GM19099 (cell line): ENCODE measurements at regions not wholly inside any gene's neighbourhood (a gene's known extent, or its start where the extent isn't known, plus 50 kb on each side); places are given as distances from the start of the nearest gene placed in this dataset.

Experiments used
- POLR2A ChIP-seq: IDR thresholded peaks from 3 replicates; pipeline ENCODE4 v1.6.1; 2011; ENCODE audit warnings: low read depth; ENCODE audit not compliant: insufficient read length; ENCODE audit errors: extremely low read depth

DNA sequence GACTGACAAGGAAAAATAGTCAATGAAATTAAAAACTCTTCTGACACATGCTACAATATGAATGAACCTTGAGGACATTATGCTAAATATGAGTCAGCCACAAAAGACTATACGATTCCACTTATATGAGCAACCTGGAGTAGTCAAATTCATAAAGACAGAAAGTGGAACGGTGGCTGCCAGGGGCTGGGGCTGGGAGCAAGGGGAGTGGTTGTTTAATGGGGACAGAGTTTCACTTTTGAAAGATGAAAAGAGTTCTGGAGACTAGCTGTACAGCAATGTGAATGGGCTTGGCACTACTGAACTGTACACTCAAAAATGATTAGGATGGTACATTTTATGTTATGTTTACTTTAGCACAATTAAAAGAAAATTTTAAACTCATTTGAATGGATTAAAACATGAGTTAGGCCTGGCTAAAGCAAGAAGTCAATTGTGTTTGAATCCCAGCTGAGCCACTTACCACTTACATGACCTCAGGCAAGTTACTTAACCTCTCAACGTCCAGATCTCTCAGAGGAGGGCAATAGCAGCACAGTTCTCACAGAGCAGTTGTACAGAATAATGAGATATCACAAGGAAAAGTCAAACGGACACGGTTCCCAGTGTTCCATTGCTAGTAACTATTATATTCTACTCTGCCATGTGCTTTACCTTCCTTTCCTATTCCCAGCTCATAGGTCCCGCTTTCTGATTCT, 102.5 kb downstream of the SPTSSA start:
- TF ChIP-seq POLR2A: no peak

DNA sequence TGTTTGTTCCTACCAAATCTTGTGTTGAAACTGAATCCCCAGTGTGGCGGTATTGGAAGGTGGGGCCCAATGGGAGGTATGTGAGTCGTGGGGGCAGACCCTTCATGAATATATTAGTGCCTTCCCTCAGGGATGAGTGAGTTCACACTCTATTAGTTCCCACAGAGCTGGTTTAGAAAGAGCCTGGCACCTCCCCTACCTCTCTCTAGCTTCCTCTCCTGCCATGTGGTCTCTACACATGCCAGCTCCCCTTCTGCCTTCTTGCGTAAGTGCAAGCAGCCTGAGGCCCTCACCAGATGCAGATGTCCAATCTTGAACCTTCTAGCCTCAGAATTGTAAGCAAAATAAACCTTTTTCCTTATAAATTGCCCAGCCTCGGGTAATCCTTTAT, 105.8 kb downstream of the SPTSSA start:
- TF ChIP-seq POLR2A: no peak

DNA sequence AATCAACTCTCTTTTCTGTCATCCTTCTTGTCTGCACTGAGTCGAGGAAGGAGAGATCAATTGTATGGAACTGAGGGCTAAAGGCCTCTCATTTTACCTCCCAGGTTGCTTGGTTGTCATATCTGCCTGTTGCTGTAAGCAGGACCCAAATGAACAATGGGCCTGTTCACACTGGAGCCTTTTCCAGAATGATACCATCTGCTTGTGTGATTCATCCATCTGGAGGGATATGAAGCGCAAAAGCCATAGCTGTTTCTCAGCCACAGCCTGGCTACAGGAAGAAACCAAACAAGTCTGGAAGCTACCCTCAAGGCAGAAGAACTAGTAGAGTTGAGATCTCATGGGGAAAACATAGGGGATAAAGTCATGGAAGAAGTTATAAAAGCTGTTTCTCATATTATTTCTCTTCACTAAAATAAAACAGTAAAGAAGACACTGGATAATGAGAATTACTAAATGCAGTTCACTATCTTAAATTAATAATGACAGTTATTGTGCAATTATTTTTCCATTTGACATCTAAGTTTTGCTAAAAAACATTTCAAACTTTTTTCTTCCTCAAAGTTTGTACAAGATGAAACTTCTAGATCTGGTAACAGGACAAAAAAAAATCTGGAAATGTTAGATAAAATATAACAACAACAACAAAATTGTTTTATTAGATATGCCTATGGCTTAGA, 106.3 kb downstream of the SPTSSA start:
- TF ChIP-seq POLR2A: no peak

DNA sequence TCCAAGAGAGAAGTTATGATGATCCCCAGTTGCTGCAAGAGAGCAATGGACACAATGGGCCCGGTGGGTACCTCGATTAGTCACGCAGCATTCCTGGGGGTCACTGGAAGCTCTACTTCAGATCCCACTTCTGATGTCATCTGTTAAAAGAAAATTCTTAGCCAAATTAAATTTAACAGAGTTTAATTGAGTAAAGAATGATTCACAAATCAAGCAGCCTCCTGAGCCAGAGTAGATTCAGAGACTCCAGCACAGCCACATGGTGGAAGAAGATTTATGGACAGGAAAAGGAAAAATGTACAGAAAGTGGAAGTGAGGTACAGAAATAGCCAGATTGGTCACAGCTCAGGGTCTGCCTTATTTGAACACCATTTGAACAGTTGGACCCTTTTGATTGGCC, 107.5 kb downstream of the SPTSSA start:
- no peak for TF ChIP-seq POLR2A

DNA sequence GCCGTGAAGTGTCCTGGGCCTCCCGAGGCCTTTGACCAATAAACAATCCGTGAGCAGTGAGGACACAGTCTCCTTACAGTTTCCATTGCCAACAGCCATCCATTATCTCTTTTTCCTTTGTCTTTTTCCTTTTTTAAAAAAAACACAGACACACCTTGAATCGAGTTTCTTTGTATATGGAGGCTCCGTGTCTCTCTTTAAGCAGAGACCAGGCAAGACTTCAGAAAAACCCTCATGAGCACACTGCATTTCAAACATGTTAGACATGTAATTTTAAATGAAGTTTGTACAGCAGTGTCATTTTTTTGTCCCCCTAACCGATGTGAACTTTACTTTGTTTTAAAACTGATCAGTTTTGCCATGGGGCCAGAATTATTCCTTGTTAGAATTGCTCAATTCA, 111.1 kb downstream of the SPTSSA start:
- TF ChIP-seq POLR2A: no peak

DNA sequence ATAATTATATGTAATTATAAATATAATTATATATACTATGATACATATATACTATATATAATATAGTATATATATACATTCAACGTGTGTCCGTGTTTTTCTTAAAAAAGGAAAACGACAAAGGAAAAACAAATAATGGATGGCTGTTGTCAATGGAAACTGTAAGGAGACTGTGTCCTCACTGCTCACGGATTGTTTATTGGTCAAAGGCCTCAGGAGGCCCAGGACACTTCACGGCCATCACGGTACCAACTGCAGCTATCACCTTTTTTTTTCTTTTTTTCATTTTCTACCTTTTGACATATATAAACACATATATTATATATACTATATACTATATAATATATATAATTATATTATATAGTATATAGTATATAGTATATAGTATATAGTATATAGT, 113.4 kb downstream of the SPTSSA start:
- no peak for TF ChIP-seq POLR2A

DNA sequence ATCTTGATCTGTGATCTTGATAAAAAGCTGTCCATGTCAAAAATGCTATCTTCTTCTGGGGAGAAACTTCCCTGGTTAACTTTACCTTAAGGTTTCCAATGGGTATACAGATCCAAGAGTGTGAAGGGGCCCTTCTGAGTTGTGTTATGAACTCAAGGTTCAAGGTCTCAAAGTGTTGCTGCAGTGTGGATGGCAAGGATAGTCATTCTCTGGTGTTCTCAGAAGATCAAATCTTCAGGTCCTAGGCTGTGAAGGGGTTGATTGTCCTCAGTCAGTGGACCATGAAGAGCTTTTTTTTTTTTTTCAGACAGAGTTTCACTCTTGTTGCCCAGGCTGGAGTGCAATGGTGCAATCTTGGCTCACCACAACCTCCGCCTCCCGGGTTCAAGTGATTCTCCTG, 114.4 kb downstream of the SPTSSA start:
- no peak for TF ChIP-seq POLR2A

DNA sequence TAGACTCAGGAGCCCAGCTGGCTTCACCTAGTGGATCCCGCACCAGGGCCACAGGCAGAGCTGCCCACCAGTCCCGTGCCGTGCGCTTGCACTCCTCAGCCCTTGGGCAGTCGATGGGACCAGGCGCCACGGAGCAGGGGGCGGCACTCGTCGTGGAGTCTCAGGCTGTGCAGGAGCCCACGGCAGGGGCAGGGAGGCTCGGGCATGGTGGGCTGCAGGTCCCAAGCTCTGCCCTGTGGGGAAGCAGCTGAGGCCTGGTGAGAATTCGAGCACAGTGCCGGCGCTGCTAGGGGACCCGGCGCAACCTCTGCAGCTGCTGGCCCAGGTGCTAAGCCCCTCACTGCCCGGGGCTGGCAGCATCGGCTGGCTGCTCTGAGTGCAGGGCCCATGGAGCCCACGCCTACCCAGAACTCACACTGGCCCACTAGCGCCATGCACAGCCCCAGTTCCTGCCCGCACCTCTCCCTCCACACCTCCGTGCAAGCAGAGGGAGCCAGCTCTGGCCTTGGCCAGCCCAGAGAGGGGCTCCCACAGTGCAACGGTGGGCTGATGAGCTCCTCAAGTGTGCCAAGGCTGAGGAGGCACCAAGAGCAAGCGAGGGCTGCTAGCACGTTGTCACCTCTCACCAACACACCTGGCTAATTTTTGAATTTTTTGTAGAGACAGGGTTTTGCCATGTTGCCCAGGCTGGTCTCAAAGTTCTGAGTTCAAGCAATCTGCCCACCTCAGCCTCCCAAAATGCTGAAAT, 116.1 kb downstream of the SPTSSA start:
- TF ChIP-seq POLR2A: no peak

DNA sequence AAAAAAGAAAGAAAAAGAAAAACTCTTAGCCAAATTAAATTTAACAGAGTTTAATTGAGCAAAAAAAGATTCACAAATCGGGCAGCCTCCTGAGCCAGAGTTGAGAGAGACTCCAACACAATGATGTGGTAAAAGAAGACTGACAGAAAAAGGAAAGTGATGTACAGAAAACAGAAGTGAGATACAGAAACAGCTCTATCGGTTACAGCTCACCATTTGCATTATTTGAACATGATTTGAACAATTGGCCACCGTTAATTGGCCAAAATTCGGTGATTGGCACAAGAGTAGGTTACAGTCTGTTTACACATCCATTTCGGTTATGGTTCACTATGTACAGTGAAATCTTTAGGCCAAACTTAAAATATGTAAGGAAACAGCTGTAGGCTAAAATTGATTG, 117.7 kb downstream of the SPTSSA start:
- no peak for TF ChIP-seq POLR2A

DNA sequence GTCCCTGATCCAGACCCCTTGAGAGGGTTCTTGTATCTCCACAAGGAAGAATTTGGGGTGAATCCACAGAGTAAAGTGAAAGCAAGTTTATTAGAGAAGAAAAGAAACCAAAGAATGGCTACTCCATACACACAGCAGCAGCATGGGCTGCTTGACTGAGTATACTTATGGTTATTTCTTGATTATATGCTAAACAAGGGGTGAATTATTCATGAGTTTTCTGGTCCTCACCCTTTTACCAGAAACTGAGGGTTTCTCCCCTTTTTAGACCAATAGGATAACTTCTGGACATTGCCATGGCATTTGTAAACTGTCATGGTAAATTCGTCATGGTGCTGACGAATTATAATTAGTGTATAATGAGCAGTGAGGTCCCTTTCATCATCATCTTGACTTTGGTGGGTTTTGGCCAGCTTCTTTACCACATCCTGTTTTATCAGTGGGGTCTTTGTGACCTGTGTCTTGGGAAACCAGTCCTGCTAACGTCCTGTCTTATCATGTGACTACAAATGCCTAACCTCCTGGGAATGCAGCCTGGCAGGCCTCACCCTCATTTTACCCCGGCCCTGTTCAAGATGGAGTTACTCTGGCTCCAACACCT, 121.9 kb downstream of the SPTSSA start:
- no peak for TF ChIP-seq POLR2A

DNA sequence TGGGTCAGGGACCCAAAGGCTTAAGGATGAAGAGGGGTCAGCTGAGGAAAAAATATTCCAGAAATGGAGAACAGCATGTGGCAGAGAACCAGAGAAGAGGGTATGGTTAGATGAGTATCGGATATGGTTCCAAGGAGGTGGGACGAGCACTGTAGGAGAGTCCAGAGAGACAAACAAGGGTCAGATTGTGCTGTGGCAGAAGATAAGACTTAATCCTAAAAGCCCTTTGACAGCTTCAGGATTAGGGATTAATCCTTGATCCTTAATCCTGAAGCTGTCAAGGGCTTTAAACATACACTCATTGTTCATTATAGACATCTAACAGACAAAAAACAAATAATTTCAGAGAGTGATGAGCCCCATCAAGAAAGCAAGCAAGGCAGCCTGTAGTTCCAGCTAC, 124.0 kb downstream of the SPTSSA start:
- TF ChIP-seq POLR2A: no peak

DNA sequence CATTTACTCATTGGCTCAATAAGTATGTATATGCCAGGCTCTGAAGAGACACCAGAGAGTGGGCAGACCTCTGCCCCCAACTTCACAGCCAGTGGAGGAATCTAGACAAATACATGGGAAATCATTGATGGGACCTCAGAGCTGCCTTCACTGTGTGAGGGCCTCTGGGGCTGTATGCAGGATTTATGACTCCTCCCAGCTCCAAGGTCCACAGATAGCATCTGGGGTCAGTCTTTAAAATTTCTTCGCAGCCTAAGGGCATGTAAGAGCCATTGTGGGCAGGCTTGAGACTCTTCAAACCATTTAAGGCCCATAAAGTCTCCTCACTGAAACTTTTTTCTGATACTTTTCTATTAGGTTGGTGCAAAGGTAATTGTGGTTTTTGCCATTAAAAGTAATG, 125.5 kb downstream of the SPTSSA start:
- no peak for TF ChIP-seq POLR2A

DNA sequence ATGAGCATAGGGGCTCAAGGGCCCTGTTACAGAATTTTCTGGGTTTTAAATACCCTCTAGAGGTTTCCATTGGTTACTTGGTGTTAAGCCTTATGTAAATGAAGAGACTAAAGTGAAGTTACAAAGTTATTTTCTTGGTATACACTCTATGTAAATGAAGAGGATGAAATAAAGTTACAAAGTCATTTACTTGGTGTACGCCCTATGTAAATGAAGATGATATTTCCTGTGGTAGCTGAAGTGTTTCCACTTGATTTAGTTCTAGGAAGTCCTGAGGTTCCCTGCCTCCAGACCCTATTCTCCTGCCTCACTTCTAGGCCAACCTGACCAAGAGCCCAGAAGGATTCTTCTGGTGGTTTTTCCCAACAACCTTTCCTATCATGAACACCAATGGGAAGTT, 126.1 kb downstream of the SPTSSA start:
- TF ChIP-seq POLR2A: no peak

DNA sequence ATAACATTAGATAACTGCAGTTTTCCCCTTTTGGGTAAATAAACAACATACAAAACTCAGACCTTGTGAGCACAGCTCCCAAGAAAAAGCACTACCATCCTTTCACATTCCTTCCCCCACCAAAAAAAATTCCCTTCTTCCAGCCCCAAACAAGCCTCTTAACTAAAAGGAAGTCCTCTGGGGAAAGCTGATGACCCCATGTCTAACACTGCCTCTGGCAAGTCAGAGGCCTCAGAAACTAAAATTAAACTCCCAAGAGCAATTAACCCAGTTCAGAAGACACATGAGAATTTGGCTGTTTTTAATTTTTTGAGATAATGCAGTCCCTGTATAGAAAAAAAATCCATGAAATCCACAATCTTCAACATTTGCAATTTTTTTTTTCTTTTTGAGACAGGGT, 127.7 kb downstream of the SPTSSA start:
- TF ChIP-seq POLR2A: no peak

DNA sequence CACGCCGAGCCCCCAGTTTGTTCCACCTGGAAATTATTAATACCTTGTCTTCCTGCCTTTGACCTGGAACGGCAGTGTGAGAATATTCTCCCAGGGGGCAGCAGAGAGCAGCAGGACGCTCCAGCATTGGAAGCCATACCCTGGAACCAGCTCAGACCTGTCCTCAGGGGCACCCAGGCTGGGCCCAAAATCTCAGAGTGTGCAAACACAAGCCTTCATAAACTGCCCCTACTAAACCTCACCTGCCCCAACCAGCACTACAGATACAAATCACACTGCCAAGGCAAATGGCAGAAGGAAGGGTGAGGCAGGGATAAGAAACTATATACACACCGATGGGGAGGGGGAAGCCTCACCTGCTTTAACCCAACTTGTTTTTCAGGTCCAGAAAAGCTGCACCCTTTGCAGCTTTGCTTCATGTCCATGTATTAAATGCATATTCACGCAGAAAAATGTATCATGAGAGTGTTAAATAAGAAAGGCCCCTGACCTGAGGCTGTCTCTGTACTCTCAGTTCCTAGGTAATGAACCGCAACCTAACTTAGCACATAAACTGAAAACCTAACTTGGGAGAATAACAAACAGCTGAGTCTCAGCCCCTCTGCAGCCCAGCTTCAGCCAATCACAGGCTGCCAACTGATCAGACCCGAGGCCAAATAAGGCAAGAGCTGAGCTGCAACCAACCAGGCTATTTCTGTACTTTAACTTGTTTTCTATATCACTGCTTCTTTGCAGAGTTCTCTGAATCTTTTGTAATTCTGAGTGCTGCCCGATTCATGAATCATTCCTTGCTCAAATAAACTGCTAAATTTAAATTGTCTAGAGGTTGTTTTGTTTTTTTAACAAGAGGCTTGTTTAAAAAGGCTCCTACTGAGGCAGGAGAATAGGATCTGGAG, 130.1 kb downstream of the SPTSSA start:
- peak; percentile 18 for TF ChIP-seq POLR2A
